CD14-positive monocyte (primary cell): ENCODE measurements at regions not wholly inside any gene's neighbourhood (a gene's known extent, or its start where the extent isn't known, plus 50 kb on each side); places are given as distances from the start of the nearest gene placed in this dataset.

Source experiments
- DNase-seq, 3 donors: peaks; one replicate each; pipeline ENCODE4 v3.0.0-alpha.2; 2011 to 2022
- H2AFZ ChIP-seq: 2 replicates; pipeline ENCODE4 v1.6.0; 2012; ENCODE audit warnings: mild to moderate bottlenecking, low read depth, low read length, inconsistent platforms; ENCODE audit not compliant: insufficient read depth, poor library complexity, severe bottlenecking
- H3K27ac ChIP-seq, 2 donors: 1 replicate in 1 of 2; 2 replicates in 1 of 2; pipeline ENCODE4 v1.5.1; 2012 to 2013; ENCODE audit warnings: low read length in 2 of 2, control low read depth in 1 of 2, inconsistent platforms in 1 of 2, low read depth in 1 of 2, mild to moderate bottlenecking in 1 of 2
- H3K27me3 ChIP-seq, 2 donors: one replicate each; pipeline versions ENCODE4 v1.6.0 to v1.6.1; 2011 to 2013; ENCODE audit warnings: low read length in 2 of 2; ENCODE audit not compliant: control insufficient read depth in 2 of 2, insufficient read depth in 2 of 2
- H3K36me3 ChIP-seq, 2 donors: replicated peaks in 1 of 2; 1 replicate in 1 of 2; 2 replicates in 1 of 2; pipeline versions ENCODE4 v1.5.1 to v1.6.1; 2012 to 2013; ENCODE audit warnings: low read length in 2 of 2, control low read depth in 1 of 2, inconsistent platforms in 1 of 2, mild to moderate bottlenecking in 1 of 2; ENCODE audit not compliant: insufficient read depth in 2 of 2, control insufficient read depth in 1 of 2
- H3K4me1 ChIP-seq, 2 donors: 1 replicate in 1 of 2; 2 replicates in 1 of 2; pipeline versions ENCODE4 v1.5.1 to v1.6.1; 2012 to 2013; ENCODE audit warnings: low read length in 2 of 2, control low read depth in 1 of 2, inconsistent platforms in 1 of 2, mild to moderate bottlenecking in 1 of 2, moderate library complexity in 1 of 2; ENCODE audit not compliant: insufficient read depth in 2 of 2, control insufficient read depth in 1 of 2
- H3K4me2 ChIP-seq: replicated peaks from 2 replicates; pipeline ENCODE3; 2012; ENCODE audit warnings: low read length, moderate library complexity, mild to moderate bottlenecking; ENCODE audit not compliant: poor library complexity, severe bottlenecking; ENCODE audit errors: extremely low read depth
- H3K4me3 ChIP-seq, 3 experiments: fragments of 200-600 bp in 1 of 3; sonication (generic) in 1 of 3; replicated peaks in 1 of 3; 1 replicate in 2 of 3; 2 replicates in 1 of 3; pipeline ENCODE4 v1.5.1; 2011 to 2013; ENCODE audit warnings: low read length in 3 of 3, mild to moderate bottlenecking in 3 of 3, control low read depth in 2 of 3, low read depth in 2 of 3, inconsistent platforms in 1 of 3, moderate library complexity in 1 of 3
- H3K79me2 ChIP-seq: 2 replicates; pipeline ENCODE4 v1.6.0; 2012; ENCODE audit warnings: mild to moderate bottlenecking, control low read depth, inconsistent platforms, low read length, moderate library complexity; ENCODE audit not compliant: insufficient read depth
- H3K9ac ChIP-seq: 2 replicates; pipeline ENCODE4 v1.6.0; 2017; ENCODE audit warnings: low read length, mild to moderate bottlenecking; ENCODE audit not compliant: insufficient read depth, poor library complexity, severe bottlenecking
- H3K9me3 ChIP-seq, 2 donors: replicated peaks in 1 of 2; 1 replicate in 1 of 2; 2 replicates in 1 of 2; pipeline versions ENCODE4 v1.5.1 to v1.6.1; 2012 to 2013; ENCODE audit warnings: low read length in 2 of 2, control low read depth in 1 of 2; ENCODE audit not compliant: control insufficient read depth in 1 of 2, insufficient read depth in 1 of 2
- H4K20me1 ChIP-seq: 2 replicates; pipeline ENCODE4 v1.6.0; 2012; ENCODE audit warnings: mild to moderate bottlenecking, low read length, control low read depth, moderate library complexity; ENCODE audit not compliant: insufficient read depth
- H3K27ac Mint-ChIP-seq, 7 donors: one replicate each; pipeline ENCODE4 v1.8.0; 2020; ENCODE audit warnings: mild to moderate bottlenecking in 7 of 7, mixed read lengths in 7 of 7, moderate library complexity in 6 of 7, inconsistent platforms in 2 of 7
- H3K27me3 Mint-ChIP-seq, 3 donors: one replicate each; pipeline ENCODE4 v1.8.0; 2021 to 2022; ENCODE audit warnings: low read depth in 3 of 3, mild to moderate bottlenecking in 3 of 3, mixed read lengths in 3 of 3, moderate library complexity in 3 of 3, inconsistent platforms in 1 of 3
- H3K36me3 Mint-ChIP-seq, 2 donors: one replicate each; pipeline ENCODE4 v1.8.0; 2020; ENCODE audit warnings: mixed read lengths in 2 of 2, inconsistent platforms in 1 of 2, mild to moderate bottlenecking in 1 of 2
- H3K4me1 Mint-ChIP-seq: one replicate; pipeline ENCODE4 v1.8.0; 2020; ENCODE audit warnings: mild to moderate bottlenecking, mixed read lengths
- H3K4me3 Mint-ChIP-seq, 2 donors: one replicate each; pipeline ENCODE4 v1.8.0; 2020; ENCODE audit warnings: mild to moderate bottlenecking in 2 of 2, mixed read lengths in 2 of 2, moderate library complexity in 1 of 2
- H3K9me3 Mint-ChIP-seq, 7 donors: one replicate each; pipeline ENCODE4 v1.8.0; 2020 to 2022; ENCODE audit warnings: mixed read lengths in 7 of 7, mild to moderate bottlenecking in 6 of 7, moderate library complexity in 6 of 7, inconsistent platforms in 2 of 7
- CTCF ChIP-seq: fragments of 200-600 bp; IDR thresholded peaks from one replicate; pipeline ENCODE4 v1.8.0; 2022; ENCODE audit warnings: antibody characterized with exemption, mild to moderate bottlenecking
- WGBS: methylation state at CpG from one replicate; pipeline ENCODE4 v1.1.5; 2013; ENCODE audit warnings: missing lambda C conversion rate; ENCODE audit not compliant: insufficient coverage; 5-methylcytosine and 5-hydroxymethylcytosine counted together
- intact Hi-C, 2 donors: fragments of 100-400 bp; cut with micrococcal nuclease; formaldehyde crosslinking; loops; one replicate each; pipeline versions ENCODE4 v1.15.0 to v1.15.1; 2023

GRCh38 chr1:191284175-191284574, 806.5 kb upstream of the BRINP3 start:
- peaks cover 16 to 18% of the 10 kb centered on the region in 2 donors for H3K9me3 ChIP-seq
- no peak overlapping the region for H3K9ac ChIP-seq
- TF ChIP-seq CTCF: no peak
- Mint-ChIP-seq H3K4me3 (no peak overlapping the region), H3K4me1 (no peaks in the 10 kb centered on the region), H3K27ac (no peak overlapping the region), H3K36me3 (no peaks in the 10 kb centered on the region), H3K9me3 (peaks cover 4 to 20% (median 11%) of the 10 kb centered on the region in 7 donors), H3K27me3 (peaks cover 0 to 2% (median 0%) of the 10 kb centered on the region in 3 donors)
- no peaks in the 10 kb centered on the region for H3K36me3 ChIP-seq
- no peak overlapping the region for H3K4me2 ChIP-seq
- no peaks in the 10 kb centered on the region for H4K20me1 ChIP-seq
- no peaks in the 10 kb centered on the region for H3K79me2 ChIP-seq
- intact Hi-C loops: no loop called here
- H3K27me3 ChIP-seq: no peaks in the 10 kb centered on the region
- DNase-seq: no peak
- H3K27ac ChIP-seq: no peak overlapping the region
- H3K4me1 ChIP-seq: no peaks in the 10 kb centered on the region
- H3K4me3 ChIP-seq: no peak overlapping the region
- no peak overlapping the region for H2AFZ ChIP-seq

GRCh38 chr1:191290441-191290840, 812.8 kb upstream of the BRINP3 start:
- no peaks in the 10 kb centered on the region for H3K4me1 Mint-ChIP-seq
- Histone ChIP-seq H3K9me3 (no peaks in the 10 kb centered on the region), H3K27ac (no peak overlapping the region), H4K20me1 (no peaks in the 10 kb centered on the region), H3K79me2 (no peaks in the 10 kb centered on the region), H3K9ac (no peak overlapping the region), H3K4me2 (no peak overlapping the region), H3K36me3 (no peaks in the 10 kb centered on the region), H3K4me1 (no peaks in the 10 kb centered on the region), H2AFZ (no peak overlapping the region), H3K27me3 (no peaks in the 10 kb centered on the region), H3K4me3 (no peak overlapping the region)
- no peaks in the 10 kb centered on the region for H3K36me3 Mint-ChIP-seq
- TF ChIP-seq CTCF: no peak
- H3K9me3 Mint-ChIP-seq: peaks cover 0 to 6% (median 4%) of the 10 kb centered on the region in 7 donors
- intact Hi-C loops: no loop called here
- no peak for DNase-seq
- no peak overlapping the region for H3K27ac Mint-ChIP-seq
- H3K4me3 Mint-ChIP-seq: no peak overlapping the region
- 56% methylated on average over 3 of the region's 4 CpGs for WGBS
- H3K27me3 Mint-ChIP-seq: no peaks in the 10 kb centered on the region
